ENCODE measurements at regions not wholly inside any gene's neighbourhood (a gene's known extent, or its start where the extent isn't known, plus 50 kb on each side); places are given as distances from the start of the nearest gene placed in this dataset.

- intact Hi-C loops (cut with micrococcal nuclease): no loop called here
- H3K4me1 ChIP-seq (ENCODE audit: control insufficient read depth in 1 of 2, insufficient read depth in 2 of 2, low read length in 2 of 2): no peaks in the 10 kb centered on the region
- H3K9me2 ChIP-seq (ENCODE audit: insufficient read depth): no peaks in the 10 kb centered on the region
- H3K27ac ChIP-seq (ENCODE audit: low read depth, low read length): no peak overlapping the region
- H3K79me2 ChIP-seq (ENCODE audit: insufficient read depth, low read length): no peaks in the 10 kb centered on the region
- no peaks in the 10 kb centered on the region for H4K20me1 ChIP-seq (ENCODE audit: insufficient read depth)
- H2AFZ ChIP-seq (ENCODE audit: low read depth, low read length, poor library complexity, severe bottlenecking): no peak overlapping the region
- ChIA-PET RAD21 (ENCODE audit: low non-redundant PET in 1 of 2, low total read pairs in 2 of 2, uncharacterized antibody in 2 of 2, unreplicated experiment in 2 of 2) (no interaction called here), POLR2A (no interaction called here), CTCF (no interaction called here)
- no peaks in the 10 kb centered on the region for H3K36me3 ChIP-seq (ENCODE audit: control insufficient read depth in 1 of 2, insufficient read depth in 2 of 2, low read length in 2 of 2)
- no peak overlapping the region for H3K4me2 ChIP-seq (ENCODE audit: low read length)
- BruUV-seq (replicated peaks): no TSS peak
- no peak for TF ChIP-seq SRF (IDR thresholded peaks at IDR 0.05; ENCODE audit: low read depth)
- no peak for TF ChIP-seq EZH2 (IDR thresholded peaks at IDR 0.05)
- TF ChIP-seq ZNF274 (IDR thresholded peaks at IDR 0.05; ENCODE audit: low read depth, low read length): no peak
- TF ChIP-seq FOSL1 (IDR thresholded peaks at IDR 0.05; ENCODE audit: low read depth): no peak
- TF ChIP-seq TCF7L2 (IDR thresholded peaks at IDR 0.05; ENCODE audit: borderline replicate concordance, extremely low read depth, insufficient read depth, insufficient read length): no peak
- TF ChIP-seq JUND (IDR thresholded peaks at IDR 0.05): no peak
- no peak for TF ChIP-seq CEBPB (IDR thresholded peaks at IDR 0.05; ENCODE audit: low read depth)
- TF ChIP-seq YY1 (IDR thresholded peaks at IDR 0.05; ENCODE audit: extremely low read depth, insufficient replicate concordance, low read depth, low read length): no peak
- TF ChIP-seq CBX3 (IDR thresholded peaks at IDR 0.05; ENCODE audit: low read depth): no peak
- no peak overlapping the region for H3K9ac ChIP-seq (ENCODE audit: low read length)
- ATAC-seq: no peak
- no peaks in the 10 kb centered on the region for H3K27me3 ChIP-seq (ENCODE audit: insufficient read depth, low read length)
- DNase-seq (ENCODE audit: low read depth, low spot score): no peak
- no peak overlapping the region for H3K4me3 ChIP-seq (replicated peaks in 1 of 2; ENCODE audit: low read depth in 1 of 2, low read length in 2 of 2)
- peaks cover 0 to 2% of the 10 kb centered on the region in 2 experiments; a peak in 2 of 4 replicates for H3K9me3 ChIP-seq (ENCODE audit: control insufficient read depth in 1 of 2, insufficient read depth in 1 of 2, low read depth in 1 of 2, low read length in 2 of 2)
Observed at GRCh38 chr16:51994597-51994996, 552.3 kb downstream of the TOX3 start.

DNA sequence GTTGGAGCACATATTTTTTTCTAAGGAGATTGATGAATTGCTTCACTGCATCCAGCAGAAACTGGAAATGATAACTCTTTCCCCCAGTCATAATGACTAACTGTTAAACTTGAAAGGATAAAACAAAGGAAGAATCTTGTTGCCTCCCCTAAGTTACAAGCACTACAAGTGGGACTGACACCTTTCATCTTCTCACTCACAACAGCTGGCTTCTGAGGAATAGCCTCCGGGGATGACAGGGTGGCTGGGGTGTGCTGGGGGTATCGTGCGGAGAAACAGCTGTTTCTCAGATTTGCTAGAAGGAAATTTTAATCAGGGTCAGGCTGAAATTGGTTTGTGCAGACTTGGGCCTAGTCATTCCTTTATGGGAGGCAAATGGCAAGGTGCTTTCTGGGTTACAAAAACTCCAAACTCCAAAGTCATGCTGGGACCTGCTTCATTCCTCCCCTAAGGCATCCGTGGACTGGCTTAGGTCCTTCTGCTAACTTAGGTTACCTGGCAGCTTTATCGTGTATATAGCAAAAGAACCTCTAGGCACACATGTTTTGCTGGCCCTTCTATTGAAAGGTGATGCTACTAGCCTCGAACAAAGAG, 557.2 kb downstream of the TOX3 start:
- DNase-seq (ENCODE audit: low read depth, low spot score) (no peak), ATAC-seq (no peak)
- intact Hi-C loops (cut with micrococcal nuclease): loop anchor here (10.0 kb wide), 1 partner anchor 1315 kb away; no protein-coding TSS in a partner anchor
- H3K79me2 ChIP-seq (ENCODE audit: insufficient read depth, low read length): no peaks in the 10 kb centered on the region
- H3K4me2 ChIP-seq (ENCODE audit: low read length): no peak overlapping the region
- CTCF ChIA-PET: no interaction called here
- TF ChIP-seq CBX3 (IDR thresholded peaks at IDR 0.05; ENCODE audit: low read depth) (no peak), EZH2phosphoT487 (IDR thresholded peaks at IDR 0.05; ENCODE audit: borderline replicate concordance) (no peak), REST (IDR thresholded peaks at IDR 0.05; ENCODE audit: low read depth) (no peak)
- H3K9me2 ChIP-seq (ENCODE audit: insufficient read depth): no peaks in the 10 kb centered on the region
- H3K4me3 ChIP-seq (replicated peaks in 1 of 2; ENCODE audit: low read depth in 1 of 2, low read length in 2 of 2): no peak overlapping the region
- H3K4me1 ChIP-seq (ENCODE audit: control insufficient read depth in 1 of 2, insufficient read depth in 2 of 2, low read length in 2 of 2): no peaks in the 10 kb centered on the region
- POLR2A ChIA-PET: no interaction called here
- no peaks in the 10 kb centered on the region for H3K36me3 ChIP-seq (ENCODE audit: control insufficient read depth in 1 of 2, insufficient read depth in 2 of 2, low read length in 2 of 2)
- H3K9me3 ChIP-seq (ENCODE audit: control insufficient read depth in 1 of 2, insufficient read depth in 1 of 2, low read depth in 1 of 2, low read length in 2 of 2): peaks cover 0 to 26% of the 10 kb centered on the region in 2 experiments; a peak in 2 of 4 replicates
- no TSS peak for BruUV-seq (replicated peaks)
- H2AFZ ChIP-seq (ENCODE audit: low read depth, low read length, poor library complexity, severe bottlenecking): no peak overlapping the region
- no peaks in the 10 kb centered on the region for H4K20me1 ChIP-seq (ENCODE audit: insufficient read depth)
- no peak overlapping the region for H3K27ac ChIP-seq (ENCODE audit: low read depth, low read length)
- RAD21 ChIA-PET (ENCODE audit: low non-redundant PET in 1 of 2, low total read pairs in 2 of 2, uncharacterized antibody in 2 of 2, unreplicated experiment in 2 of 2): no interaction called here
- no peak overlapping the region for H3K9ac ChIP-seq (ENCODE audit: low read length)
- no peaks in the 10 kb centered on the region for H3K27me3 ChIP-seq (ENCODE audit: insufficient read depth, low read length)
